22Rv1 (cell line): ENCODE measurements at regions not wholly inside any gene's neighbourhood (a gene's known extent, or its start where the extent isn't known, plus 50 kb on each side); places are given as distances from the start of the nearest gene placed in this dataset.

ENCODE experiments used
- ZFX ChIP-seq: fragments of 450-650 bp; IDR thresholded peaks from 2 replicates; pipeline ENCODE4 v1.6.1; 2017; ENCODE audit warnings: antibody characterized with exemption, borderline replicate concordance
- TF ChIP-seq, protein P1 (sequence below): fragments of 450-650 bp; IDR thresholded peaks from 2 replicates; pipeline ENCODE4 v1.5.1; 2017; ENCODE audit warnings: mild to moderate bottlenecking

DNA sequence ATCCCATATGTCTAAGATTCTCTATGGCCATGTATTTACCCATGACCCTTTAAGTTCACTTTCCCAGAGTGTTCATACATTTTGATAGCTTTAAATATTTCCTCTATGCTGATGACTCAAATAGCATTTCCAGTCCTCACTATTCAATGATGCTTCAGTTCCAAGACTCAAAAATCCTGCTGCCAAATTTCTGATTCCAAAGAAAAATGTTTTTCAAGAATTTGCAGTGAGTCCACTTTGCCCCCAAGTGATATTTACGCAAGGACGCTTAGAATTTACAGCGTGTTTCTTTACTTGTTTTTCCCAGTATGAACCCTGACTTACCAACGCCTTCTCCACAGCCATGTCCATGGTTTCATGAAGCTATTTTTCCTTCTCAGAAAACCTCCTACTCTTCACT lies 127.9 kb upstream of the PCDH18 start:
- TF ChIP-seq, protein P1, sequence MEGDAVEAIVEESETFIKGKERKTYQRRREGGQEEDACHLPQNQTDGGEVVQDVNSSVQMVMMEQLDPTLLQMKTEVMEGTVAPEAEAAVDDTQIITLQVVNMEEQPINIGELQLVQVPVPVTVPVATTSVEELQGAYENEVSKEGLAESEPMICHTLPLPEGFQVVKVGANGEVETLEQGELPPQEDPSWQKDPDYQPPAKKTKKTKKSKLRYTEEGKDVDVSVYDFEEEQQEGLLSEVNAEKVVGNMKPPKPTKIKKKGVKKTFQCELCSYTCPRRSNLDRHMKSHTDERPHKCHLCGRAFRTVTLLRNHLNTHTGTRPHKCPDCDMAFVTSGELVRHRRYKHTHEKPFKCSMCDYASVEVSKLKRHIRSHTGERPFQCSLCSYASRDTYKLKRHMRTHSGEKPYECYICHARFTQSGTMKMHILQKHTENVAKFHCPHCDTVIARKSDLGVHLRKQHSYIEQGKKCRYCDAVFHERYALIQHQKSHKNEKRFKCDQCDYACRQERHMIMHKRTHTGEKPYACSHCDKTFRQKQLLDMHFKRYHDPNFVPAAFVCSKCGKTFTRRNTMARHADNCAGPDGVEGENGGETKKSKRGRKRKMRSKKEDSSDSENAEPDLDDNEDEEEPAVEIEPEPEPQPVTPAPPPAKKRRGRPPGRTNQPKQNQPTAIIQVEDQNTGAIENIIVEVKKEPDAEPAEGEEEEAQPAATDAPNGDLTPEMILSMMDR: no peak
- no peak for TF ChIP-seq ZFX
